OCI-LY7 (cell line): ENCODE measurements at regions not wholly inside any gene's neighbourhood (a gene's known extent, or its start where the extent isn't known, plus 50 kb on each side); places are given as distances from the start of the nearest gene placed in this dataset.

Experiments used
- EZH2phosphoT487 ChIP-seq: fragments of 200-600 bp; sonication (generic); IDR thresholded peaks from 2 replicates; pipeline ENCODE4 v1.6.1; 2018; ENCODE audit warnings: low read depth, borderline replicate concordance, mild to moderate bottlenecking, mixed run types, antibody characterized with exemption, low read length, moderate library complexity, mixed read lengths
- TF ChIP-seq, protein P1 (sequence below): fragments of 200-600 bp; sonication (generic); conservative IDR thresholded peaks from 2 replicates; pipeline ENCODE4 v1.5.1; 2014; ENCODE audit warnings: mild to moderate bottlenecking, antibody characterized with exemption, low read length, moderate library complexity, mixed read lengths

DNA sequence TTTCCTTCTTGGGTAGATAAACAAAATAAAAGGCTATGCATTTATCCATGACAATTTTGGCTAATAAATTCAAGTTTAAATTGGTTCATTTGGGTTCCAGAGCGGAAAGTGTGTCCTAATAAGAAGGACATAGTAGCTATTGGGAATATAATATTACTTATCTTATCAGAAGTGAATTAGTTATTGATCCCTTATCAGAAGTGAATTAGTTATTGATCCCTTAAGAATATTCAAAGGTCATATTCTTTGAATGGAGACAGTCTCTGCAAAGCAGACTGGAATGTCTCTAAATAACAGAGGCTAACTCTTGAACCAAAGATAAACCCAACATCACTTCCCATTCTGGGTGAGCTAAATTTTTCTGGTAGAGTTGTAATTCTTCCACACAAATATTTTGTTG, 290.7 kb upstream of the BCHE start:
- TF ChIP-seq, protein P1, sequence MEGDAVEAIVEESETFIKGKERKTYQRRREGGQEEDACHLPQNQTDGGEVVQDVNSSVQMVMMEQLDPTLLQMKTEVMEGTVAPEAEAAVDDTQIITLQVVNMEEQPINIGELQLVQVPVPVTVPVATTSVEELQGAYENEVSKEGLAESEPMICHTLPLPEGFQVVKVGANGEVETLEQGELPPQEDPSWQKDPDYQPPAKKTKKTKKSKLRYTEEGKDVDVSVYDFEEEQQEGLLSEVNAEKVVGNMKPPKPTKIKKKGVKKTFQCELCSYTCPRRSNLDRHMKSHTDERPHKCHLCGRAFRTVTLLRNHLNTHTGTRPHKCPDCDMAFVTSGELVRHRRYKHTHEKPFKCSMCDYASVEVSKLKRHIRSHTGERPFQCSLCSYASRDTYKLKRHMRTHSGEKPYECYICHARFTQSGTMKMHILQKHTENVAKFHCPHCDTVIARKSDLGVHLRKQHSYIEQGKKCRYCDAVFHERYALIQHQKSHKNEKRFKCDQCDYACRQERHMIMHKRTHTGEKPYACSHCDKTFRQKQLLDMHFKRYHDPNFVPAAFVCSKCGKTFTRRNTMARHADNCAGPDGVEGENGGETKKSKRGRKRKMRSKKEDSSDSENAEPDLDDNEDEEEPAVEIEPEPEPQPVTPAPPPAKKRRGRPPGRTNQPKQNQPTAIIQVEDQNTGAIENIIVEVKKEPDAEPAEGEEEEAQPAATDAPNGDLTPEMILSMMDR: no peak
- TF ChIP-seq EZH2phosphoT487: no peak
